ENCODE measurements at regions not wholly inside any gene's neighbourhood (a gene's known extent, or its start where the extent isn't known, plus 50 kb on each side); places are given as distances from the start of the nearest gene placed in this dataset.

- no peaks in the 10 kb centered on the region for H3K27me3 ChIP-seq (ENCODE audit: control insufficient read depth, insufficient read depth, low read length)
- H3K79me2 ChIP-seq, result no peaks in the 10 kb centered on the region
- no peak overlapping the region for H3K27ac ChIP-seq
- H3K9me3 ChIP-seq (ENCODE audit: control insufficient read depth, low read length), result no peaks in the 10 kb centered on the region
- H3K4me1 ChIP-seq, result no peaks in the 10 kb centered on the region
- no peak overlapping the region for H3K4me2 ChIP-seq (ENCODE audit: low read length)
- H3K36me3 ChIP-seq (ENCODE audit: control insufficient read depth, insufficient read depth, low read length), result no peaks in the 10 kb centered on the region
- H3K4me3 ChIP-seq (ENCODE audit: low read depth, low read length), result no peak overlapping the region
- H3K9ac ChIP-seq, result no peak overlapping the region
- no peak for TF ChIP-seq CTCF (IDR thresholded peaks at IDR 0.05)
- no peak overlapping the region for H2AFZ ChIP-seq
Observed at GRCh38 chr12:74283646-74284045, 254.0 kb upstream of the ATXN7L3B start.

DNA sequence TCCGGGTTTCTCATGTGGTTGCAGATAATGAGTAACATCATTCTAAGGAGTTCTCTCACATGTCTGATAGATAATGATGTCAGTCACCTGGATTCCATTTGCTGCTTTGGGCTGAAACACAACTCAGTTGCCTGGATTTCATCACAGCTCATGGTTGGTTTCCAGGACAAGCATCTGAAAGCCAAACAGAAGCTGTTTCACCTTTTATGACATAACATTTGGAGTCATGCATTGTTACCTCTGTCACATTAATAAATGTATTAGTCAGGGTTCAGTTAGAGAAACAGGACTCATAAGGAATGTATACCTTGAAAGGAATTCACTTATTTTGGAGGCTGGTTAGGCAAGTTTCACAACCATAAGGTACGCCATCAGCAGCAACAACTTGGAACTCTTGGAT is 251.9 kb upstream of the ATXN7L3B start:
- Histone ChIP-seq H3K9me3 (ENCODE audit: control insufficient read depth, low read length) (no peaks in the 10 kb centered on the region), H2AFZ (no peak overlapping the region), H3K27ac (no peak overlapping the region), H3K27me3 (ENCODE audit: control insufficient read depth, insufficient read depth, low read length) (no peaks in the 10 kb centered on the region), H3K9ac (no peak overlapping the region), H3K4me3 (ENCODE audit: low read depth, low read length) (no peak overlapping the region), H3K36me3 (ENCODE audit: control insufficient read depth, insufficient read depth, low read length) (no peaks in the 10 kb centered on the region), H3K79me2 (no peaks in the 10 kb centered on the region), H3K4me1 (no peaks in the 10 kb centered on the region), H3K4me2 (ENCODE audit: low read length) (no peak overlapping the region)
- TF ChIP-seq CTCF (IDR thresholded peaks at IDR 0.05), result no peak

- Histone ChIP-seq H3K27me3 (ENCODE audit: control insufficient read depth, insufficient read depth, low read length) (no peaks in the 10 kb centered on the region), H3K4me1 (no peaks in the 10 kb centered on the region), H3K36me3 (ENCODE audit: control insufficient read depth, insufficient read depth, low read length) (no peaks in the 10 kb centered on the region), H3K4me3 (ENCODE audit: low read depth, low read length) (no peak overlapping the region), H3K4me2 (ENCODE audit: low read length) (no peak overlapping the region), H3K79me2 (no peaks in the 10 kb centered on the region), H2AFZ (no peak overlapping the region), H3K9ac (no peak overlapping the region), H3K27ac (no peak overlapping the region), H3K9me3 (ENCODE audit: control insufficient read depth, low read length) (no peaks in the 10 kb centered on the region)
- no peak for TF ChIP-seq CTCF (IDR thresholded peaks at IDR 0.05)
Observed at GRCh38 chr12:74286254-74286653, 251.4 kb upstream of the ATXN7L3B start.

- TF ChIP-seq CTCF (IDR thresholded peaks at IDR 0.05), result no peak
- Histone ChIP-seq H3K4me2 (ENCODE audit: low read length) (no peak overlapping the region), H3K4me3 (ENCODE audit: low read depth, low read length) (no peak overlapping the region), H3K9ac (no peak overlapping the region), H3K4me1 (no peaks in the 10 kb centered on the region), H3K27me3 (ENCODE audit: control insufficient read depth, insufficient read depth, low read length) (no peaks in the 10 kb centered on the region), H3K9me3 (ENCODE audit: control insufficient read depth, low read length) (no peaks in the 10 kb centered on the region), H3K79me2 (no peaks in the 10 kb centered on the region), H2AFZ (no peak overlapping the region), H3K27ac (no peak overlapping the region), H3K36me3 (ENCODE audit: control insufficient read depth, insufficient read depth, low read length) (no peaks in the 10 kb centered on the region)
Observed at GRCh38 chr12:74292351-74293194, 245.1 kb upstream of the ATXN7L3B start.

DNA sequence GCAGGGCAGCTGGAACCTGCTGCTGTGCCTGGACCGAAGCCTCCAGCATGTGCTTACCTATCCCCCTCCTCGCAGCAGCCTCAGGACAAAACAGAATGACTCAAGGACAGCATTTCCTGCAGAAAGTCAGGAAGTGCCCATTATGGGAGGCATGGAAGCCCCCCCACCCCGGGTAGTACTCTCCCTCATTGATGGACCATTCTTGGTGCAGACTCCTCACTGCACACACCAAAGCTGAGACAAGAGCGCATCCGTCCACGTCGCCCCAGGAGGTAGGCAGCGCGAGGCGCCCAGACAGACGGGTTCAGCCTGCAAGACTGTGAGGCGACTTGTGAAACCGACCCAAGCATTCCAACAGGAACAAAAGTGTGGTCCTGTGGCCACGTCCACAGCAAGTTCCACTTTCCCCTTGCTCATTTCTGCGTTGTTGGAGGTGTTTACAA is 243.9 kb upstream of the ATXN7L3B start:
- no peak overlapping the region for H3K4me3 ChIP-seq (ENCODE audit: low read depth, low read length)
- H3K27ac ChIP-seq, result no peak overlapping the region
- no peak overlapping the region for H3K4me2 ChIP-seq (ENCODE audit: low read length)

More for the DNA sequence above, 243.9 kb upstream of the ATXN7L3B start:
- Histone ChIP-seq H3K9ac (no peak overlapping the region), H3K9me3 (ENCODE audit: control insufficient read depth, low read length) (no peaks in the 10 kb centered on the region), H3K27me3 (ENCODE audit: control insufficient read depth, insufficient read depth, low read length) (no peaks in the 10 kb centered on the region), H3K36me3 (ENCODE audit: control insufficient read depth, insufficient read depth, low read length) (no peaks in the 10 kb centered on the region), H3K79me2 (no peaks in the 10 kb centered on the region), H3K4me1 (no peaks in the 10 kb centered on the region), H2AFZ (no peak overlapping the region)
- TF ChIP-seq CTCF (IDR thresholded peaks at IDR 0.05), result no peak
